NOMO-1 (cell line): ENCODE measurements at regions not wholly inside any gene's neighbourhood (a gene's known extent, or its start where the extent isn't known, plus 50 kb on each side); places are given as distances from the start of the nearest gene placed in this dataset.
"Not testable (repeated sequence)": the region's sequence is repeated elsewhere in the genome, so short reads cannot be mapped to it uniquely, and the experiment has no call there.

Source experiments
- DNase-seq, 2 experiments: peaks; one replicate each; lab custom pipeline; 2025; ENCODE audit not compliant: unreplicated experiment in 2 of 2; lab: John Stamatoyannopoulos, UW

DNA sequence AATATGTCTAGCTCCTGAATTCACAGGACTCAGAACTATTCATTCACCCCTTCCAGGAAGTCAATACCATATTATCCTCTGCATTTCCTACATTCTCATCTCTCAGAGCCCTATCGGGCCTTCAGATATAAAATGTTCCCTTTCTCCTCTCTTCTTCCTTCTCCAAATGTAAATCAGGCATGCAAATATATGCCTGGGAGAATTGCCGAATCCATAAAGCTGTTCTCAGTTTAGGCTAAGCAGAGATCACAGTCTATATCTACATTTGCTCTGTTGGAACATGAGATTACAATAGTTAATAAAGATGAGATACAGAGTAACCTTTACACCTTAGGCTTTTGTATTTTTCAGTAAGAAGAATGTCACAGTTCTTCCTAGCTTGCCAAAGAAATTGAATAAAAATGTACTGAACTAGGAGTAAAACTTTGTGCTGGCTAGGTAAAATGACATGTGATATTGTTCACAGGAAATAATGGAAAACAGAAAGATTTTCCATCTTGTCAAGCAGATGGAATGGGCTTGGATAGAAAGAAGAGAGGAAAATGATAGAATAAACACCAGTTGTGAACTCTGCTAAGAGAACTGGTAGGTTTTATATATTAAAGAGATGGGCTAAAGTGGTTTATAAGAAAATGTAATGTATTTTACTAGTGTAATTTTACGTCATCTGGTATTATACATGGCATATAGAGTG, 161.5 kb downstream of the NRIP1 start:
- no peak for DNase-seq

GRCh38 chr21:14901482-14901958, 163.3 kb downstream of the NRIP1 start:
- no peak for DNase-seq

DNA sequence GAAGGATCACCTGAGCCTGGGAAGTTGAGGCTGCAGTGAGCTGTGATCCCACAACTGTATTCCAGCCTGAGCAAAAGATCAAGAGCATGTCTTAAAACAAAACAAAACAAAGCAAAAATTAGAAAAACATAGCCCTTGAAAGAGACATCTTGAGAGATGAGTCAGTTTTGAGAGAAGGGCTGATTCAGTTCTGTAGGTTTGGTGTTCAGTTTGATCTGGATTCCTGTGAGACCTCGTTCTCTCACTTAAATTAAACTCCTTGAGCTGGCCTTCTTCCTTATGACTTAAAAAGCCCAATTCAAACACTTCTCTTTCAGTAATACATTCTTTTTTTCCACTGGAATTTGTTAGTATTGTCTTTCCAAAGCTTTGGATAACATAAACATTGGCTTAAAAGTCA, 164.2 kb downstream of the NRIP1 start:
- DNase-seq = no peak

GRCh38 chr21:14900058-14900457, 164.7 kb downstream of the NRIP1 start:
- DNase-seq = no peak

- DNase-seq = no peak
Measured at GRCh38 chr21:14895792-14896191, 169.0 kb downstream of the NRIP1 start.

- DNase-seq = no peak
Measured at GRCh38 chr21:14890141-14890540, 174.7 kb downstream of the NRIP1 start.

DNA sequence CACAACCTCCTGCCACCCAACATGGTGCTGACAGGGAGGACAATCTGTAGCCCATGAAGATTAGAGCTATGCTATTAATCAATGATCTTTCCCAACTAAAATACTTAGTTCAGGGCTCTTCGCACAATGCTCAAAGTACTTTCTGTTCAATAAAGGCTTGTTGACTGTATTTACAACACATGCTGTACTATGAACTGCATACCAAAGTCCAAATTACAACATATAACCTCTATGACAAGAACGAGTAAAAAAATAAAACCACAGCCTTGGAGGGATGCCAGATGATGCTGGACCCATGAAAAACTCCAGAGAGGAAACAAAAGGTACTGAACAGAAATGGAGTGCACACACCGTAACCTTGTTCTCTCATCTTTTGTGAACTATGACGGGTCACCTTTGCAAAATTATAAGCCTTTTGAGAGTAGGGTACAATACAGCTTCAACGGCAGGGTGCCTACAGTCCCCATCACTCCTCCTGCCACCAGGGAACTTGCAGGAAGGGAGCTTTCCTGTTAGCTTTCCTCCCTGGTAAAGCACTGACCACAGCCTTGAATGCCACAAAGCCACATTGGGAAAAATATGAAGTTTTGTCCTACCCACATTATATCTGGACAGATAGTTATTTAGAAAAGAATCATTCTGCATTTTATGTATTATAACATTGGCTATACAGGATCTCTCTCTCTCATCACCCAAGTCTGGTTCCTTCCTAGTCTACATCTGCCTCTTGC, 175.6 kb downstream of the NRIP1 start:
- DNase-seq = no peak

DNA sequence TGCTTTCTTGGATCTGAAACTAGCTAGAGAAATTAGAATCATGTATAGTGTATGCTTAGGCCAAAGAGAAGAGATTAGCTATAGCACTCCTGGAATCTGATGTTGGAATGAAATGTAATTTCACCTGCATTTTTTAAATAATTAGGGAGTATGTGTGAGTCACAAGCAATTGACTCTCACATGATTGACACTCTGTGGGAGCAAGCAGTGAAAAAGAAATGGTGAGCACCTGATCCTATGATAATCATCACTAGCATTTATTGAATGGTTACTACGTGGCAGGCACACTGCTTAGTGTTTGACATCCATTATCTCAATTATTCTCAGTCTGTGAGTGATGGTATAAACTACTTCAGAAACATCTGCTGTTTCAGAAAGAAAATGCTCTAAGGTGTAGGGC, 176.6 kb downstream of the NRIP1 start:
- DNase-seq = no peak

DNA sequence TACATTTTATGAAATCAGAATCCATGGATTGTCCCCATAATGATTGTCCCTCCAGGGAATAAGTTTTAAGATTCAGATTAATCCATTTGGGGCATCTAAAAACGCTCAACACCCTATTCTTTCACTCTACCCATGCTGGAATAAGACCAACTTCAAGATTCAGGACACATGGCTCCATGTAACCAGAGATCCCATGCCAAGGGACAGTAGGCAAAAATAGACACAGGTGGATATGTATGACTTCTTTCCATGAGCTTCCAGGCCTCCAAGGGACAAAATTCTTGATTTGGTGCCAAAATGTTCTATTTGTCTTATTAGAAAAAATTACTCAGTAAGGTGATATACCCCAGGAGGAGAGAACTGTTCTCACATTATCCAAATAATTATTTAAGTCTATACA, 178.8 kb downstream of the NRIP1 start:
- no peak for DNase-seq

GRCh38 chr21:14883351-14883750, 181.4 kb downstream of the NRIP1 start:
- DNase-seq = no peak

- not testable (repeated sequence) for DNase-seq
Measured at GRCh38 chr21:14882545-14882944, 182.3 kb downstream of the NRIP1 start.

DNA sequence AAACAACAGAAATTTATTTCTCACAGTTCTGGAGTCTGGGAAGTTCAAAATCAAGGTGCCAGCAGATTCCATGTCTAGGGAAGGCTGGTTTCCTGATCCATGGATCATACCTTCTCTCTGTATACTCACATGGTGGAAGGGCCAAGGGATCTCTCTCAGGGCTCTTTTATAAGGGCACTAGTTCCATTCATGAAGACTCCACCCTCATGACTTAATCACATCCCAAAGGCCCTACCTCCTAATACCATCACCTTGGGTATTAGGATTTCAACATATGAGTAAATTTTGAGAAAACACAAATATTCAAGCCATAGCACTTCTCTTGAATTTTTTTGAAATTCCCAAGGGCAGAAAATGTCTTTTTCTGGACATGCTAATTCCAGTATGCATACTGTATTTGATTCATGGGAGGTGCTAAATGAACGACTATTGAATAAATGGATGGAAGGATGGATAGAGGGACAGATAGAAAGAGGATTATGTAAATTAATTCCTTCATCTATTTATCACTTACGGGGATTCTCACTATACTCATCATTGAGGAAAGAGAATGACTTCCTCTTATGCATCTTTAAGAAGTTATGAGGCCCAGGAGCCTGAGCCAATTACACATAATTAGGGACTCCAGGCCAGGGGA, 182.8 kb downstream of the NRIP1 start:
- DNase-seq = no peak

DNA sequence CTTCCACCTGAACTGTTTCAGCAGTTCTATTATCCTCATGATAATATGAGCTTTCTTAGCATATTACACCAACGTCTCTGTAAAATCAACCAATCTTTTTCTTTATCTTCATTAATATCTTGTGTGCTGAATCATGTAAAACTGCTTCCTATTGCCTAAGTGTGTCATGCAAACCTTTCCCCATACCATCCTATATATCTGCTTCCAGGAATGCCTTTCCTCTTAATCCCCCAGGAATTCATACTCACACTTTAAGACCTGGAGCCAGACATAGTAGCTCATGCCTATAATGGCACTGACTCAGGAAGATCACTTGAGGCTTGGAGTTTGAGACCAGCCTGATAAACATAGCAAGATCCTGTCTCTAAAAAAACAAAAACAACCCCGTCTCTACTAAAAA, 183.9 kb downstream of the NRIP1 start:
- DNase-seq = no peak

- DNase-seq = no peak
Measured at GRCh38 chr21:14879458-14879857, 185.3 kb downstream of the NRIP1 start.

DNA sequence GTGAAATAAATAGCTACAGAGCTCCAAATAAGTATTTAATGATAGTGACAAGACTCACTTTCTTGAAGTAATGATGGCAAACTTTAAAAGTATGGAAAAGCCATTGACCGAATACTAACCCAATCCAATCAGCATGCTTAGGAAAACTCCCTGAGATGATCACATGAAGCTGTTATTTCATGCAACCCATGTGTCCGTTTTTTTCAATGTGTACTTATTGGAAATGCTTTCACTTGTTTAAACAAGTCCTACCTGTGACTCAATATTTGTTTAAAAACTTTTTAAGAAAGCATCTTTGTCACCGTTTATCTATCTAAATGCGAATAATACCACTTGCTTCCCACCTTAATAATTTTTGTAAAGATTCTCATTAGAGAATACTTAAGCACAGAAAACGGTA, 185.8 kb downstream of the NRIP1 start:
- no peak for DNase-seq

DNA sequence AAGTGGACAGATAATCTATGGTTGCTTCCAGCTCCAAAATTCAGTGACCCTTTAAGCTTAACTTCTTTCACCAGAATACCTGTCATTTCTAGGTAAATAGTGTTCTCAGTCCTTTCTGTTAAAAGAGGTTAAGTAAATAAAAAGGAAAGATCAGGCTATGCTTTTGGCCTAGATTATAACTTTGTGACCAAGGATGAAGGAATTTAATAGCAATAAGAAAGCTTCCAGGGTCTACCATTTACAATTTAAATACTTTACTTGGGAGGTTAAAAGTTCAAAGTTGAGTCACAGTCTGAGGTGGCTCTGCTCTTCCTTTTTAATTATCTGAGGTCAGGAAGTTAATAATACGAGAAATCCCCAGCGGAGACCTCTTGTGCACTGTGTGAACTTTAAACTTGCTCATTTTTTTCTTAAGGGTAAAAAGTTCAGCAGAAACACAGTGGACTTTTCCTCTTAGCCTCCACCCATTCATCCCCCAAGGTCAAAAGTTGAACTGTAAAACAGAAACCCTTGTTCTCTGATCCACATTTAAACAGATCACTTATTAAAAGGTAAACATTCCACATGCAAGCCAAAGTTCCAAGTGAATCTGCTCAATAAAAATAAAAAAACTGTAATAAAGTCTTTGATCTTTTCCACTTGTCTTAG, 187.1 kb downstream of the NRIP1 start:
- DNase-seq = no peak

DNA sequence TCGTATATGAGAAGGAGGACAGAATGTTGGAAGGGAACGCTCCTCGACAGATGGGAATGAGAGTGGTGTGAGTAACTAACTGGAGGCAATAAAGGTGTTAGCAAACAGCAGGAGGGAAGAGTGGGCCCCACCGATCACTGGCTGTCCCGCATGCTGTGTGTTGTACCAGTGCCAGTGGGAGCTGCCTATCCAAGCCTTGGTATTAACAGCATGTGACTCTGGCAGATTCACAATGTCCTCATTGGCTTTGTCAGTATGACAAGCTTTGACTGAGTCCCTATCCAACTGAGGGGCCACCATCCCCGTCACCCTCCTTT, 188.3 kb downstream of the NRIP1 start:
- DNase-seq = no peak

DNA sequence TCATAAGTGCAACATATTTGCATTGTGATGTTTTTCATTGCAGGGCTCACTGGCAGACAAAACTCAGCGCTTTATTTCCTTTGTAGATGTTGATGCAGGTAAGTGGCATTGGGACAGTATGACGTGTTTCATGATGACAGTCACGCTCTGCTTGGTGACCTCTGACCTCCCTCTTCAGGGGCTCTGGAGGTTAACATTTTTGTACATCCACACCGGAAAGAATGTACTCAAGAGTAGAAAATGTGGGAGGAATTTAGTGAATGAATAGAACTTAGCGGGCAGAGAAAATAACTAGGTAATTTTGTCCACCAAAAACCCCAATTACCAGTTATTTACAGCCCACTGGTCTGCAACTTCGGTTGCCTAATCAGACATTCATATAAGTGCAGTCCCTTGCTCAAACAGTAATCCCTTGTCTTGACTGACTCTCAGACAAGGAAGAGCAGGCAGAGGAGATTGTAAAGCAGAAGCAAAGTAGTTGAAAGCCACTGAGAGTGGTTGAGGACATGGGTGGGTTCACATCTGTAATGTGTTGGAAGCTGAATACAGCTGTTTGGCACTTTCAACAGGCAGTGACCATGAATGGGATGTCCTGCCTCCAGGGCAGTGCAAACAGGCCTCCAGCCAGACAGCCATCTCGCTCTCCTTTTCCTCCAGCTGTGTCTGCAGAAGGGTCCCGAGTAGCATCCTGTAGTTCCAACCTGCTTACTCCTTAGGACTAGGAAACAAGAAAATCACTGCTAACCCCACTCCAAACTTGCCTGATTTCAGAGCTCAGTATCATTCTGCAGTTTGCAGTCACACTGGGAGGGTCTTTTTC, 188.9 kb downstream of the NRIP1 start:
- no peak for DNase-seq

DNA sequence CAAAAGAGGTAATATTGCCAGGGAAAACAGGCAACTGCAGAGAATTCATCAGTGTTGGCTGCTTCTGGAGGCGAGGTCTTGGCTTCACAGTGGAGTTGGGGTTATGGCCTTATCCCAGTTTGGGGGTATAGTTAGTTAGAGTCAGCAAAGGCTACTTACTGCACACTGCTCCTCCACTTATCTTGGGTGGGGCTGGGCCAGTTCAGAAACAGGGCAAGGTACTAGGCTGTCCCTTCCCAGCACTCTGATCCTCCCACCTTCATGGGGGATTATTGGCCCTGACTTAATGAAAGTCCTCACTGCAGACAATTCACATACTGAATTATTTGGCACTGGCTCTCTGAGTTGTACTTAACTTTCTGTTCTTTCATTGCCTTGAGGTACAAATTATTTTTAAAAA, 189.6 kb downstream of the NRIP1 start:
- no peak for DNase-seq

GRCh38 chr21:14874379-14874778, 190.4 kb downstream of the NRIP1 start:
- DNase-seq = no peak

- no peak for DNase-seq
Measured at GRCh38 chr21:14871861-14872260, 192.9 kb downstream of the NRIP1 start.
